HepG2 (cell line): ENCODE measurements at regions not wholly inside any gene's neighbourhood (a gene's known extent, or its start where the extent isn't known, plus 50 kb on each side); places are given as distances from the start of the nearest gene placed in this dataset.

Source experiments
- ATAC-seq: fragments of 200-7000 bp; cut with Tn5 transposase; 3 replicates; pipeline ENCODE4 v1.9.1; 2020; ENCODE audit warnings: mild to moderate bottlenecking, moderate library complexity
- BruUV-seq: library from RNA; stranded (reverse); fragments of 400-500 nt; replicated peaks from 2 replicates; lab custom pipeline; 2021; lab: Mats Ljungman, UMichigan
- CTCF ChIA-PET: fragments of 300-600 bp; formaldehyde crosslinking; extraction: SDS; loops from one replicate; lab custom pipeline; 2021; ENCODE audit warnings: low total read pairs, inconsistent platforms, low intra/inter-chr PET ratio; lab: Yijun Ruan, JAX
- POLR2A ChIA-PET: fragments of 350-600 bp; sonication (Branson Sonifier 250); formaldehyde crosslinking; loops from one replicate; lab custom pipeline; 2020; ENCODE audit warnings: antibody characterized with exemption, inconsistent platforms; lab: Yijun Ruan, JAX
- DNase-seq: peaks from one replicate; pipeline ENCODE4 v3.0.0-alpha.2; 2015; ENCODE audit warnings: low spot score
- FAIRE-seq: peaks from 3 replicates; lab custom pipeline; 2011; peaks lifted over from hg19 to GRCh38; lab: Jason Lieb, UNC
- H2AFZ ChIP-seq: one replicate; pipeline ENCODE4 v1.6.1; 2011; ENCODE audit warnings: low read length, inconsistent platforms
- H3K27ac ChIP-seq: fragments of 300-600 bp; 3 replicates; pipeline ENCODE4 v1.8.0; 2011; ENCODE audit warnings: mixed run types, mild to moderate bottlenecking, mixed read lengths, low read length, inconsistent platforms; ENCODE audit not compliant: insufficient read depth; ENCODE audit errors: extremely low read length
- H3K27me3 ChIP-seq, 2 experiments: fragments of 200-600 bp in 1 of 2; 2 replicates in 1 of 2; 3 replicates in 1 of 2; pipeline versions ENCODE4 v1.6.0 to v1.8.0; 2011; ENCODE audit warnings: low read length in 2 of 2, mild to moderate bottlenecking in 2 of 2, moderate library complexity in 2 of 2, inconsistent platforms in 1 of 2; ENCODE audit not compliant: insufficient read depth in 2 of 2, control insufficient read depth in 1 of 2
- H3K36me3 ChIP-seq, 2 experiments: fragments of 200-600 bp in 1 of 2; replicated peaks in 1 of 2; 2 replicates in 1 of 2; 3 replicates in 1 of 2; pipeline versions ENCODE4 v1.5.1 to v1.8.0; 2011; ENCODE audit warnings: low read length in 2 of 2, inconsistent platforms in 1 of 2; ENCODE audit not compliant: insufficient read depth in 2 of 2, control insufficient read depth in 1 of 2
- H3K4me1 ChIP-seq: 2 replicates; pipeline ENCODE4 v1.5.1; 2012; ENCODE audit warnings: low read length, inconsistent platforms; ENCODE audit not compliant: insufficient read depth
- H3K4me2 ChIP-seq: 2 replicates; pipeline ENCODE4 v1.6.0; 2011; ENCODE audit warnings: low read depth, low read length, inconsistent platforms
- H3K4me3 ChIP-seq, 3 experiments: fragments of 200-600 bp in 1 of 3; sonication (generic), shearing (Covaris generic) in 1 of 3; replicated peaks in 1 of 3; 2 replicates each; pipeline ENCODE4 v1.5.1; 2011 to 2016; ENCODE audit warnings: low read length in 3 of 3, inconsistent platforms in 2 of 3, low read depth in 2 of 3, mild to moderate bottlenecking in 2 of 3, control low read depth in 1 of 3, mixed read lengths in 1 of 3; ENCODE audit not compliant: insufficient read depth in 1 of 3
- H3K79me2 ChIP-seq: one replicate; pipeline ENCODE4 v1.6.1; 2011; ENCODE audit warnings: low read length, inconsistent platforms; ENCODE audit not compliant: insufficient read depth
- H3K9ac ChIP-seq: 2 replicates; pipeline ENCODE4 v1.6.0; 2011; ENCODE audit warnings: mild to moderate bottlenecking, low read depth, low read length, inconsistent platforms; ENCODE audit not compliant: insufficient read depth
- H3K9me3 ChIP-seq: 2 replicates; pipeline ENCODE4 v1.5.1; 2012; ENCODE audit warnings: mild to moderate bottlenecking, low read length
- H4K20me1 ChIP-seq: 2 replicates; pipeline ENCODE4 v1.6.0; 2011; ENCODE audit warnings: inconsistent platforms, mild to moderate bottlenecking, low read length, moderate library complexity; ENCODE audit not compliant: insufficient read depth
- DNMT3B ChIP-seq: conservative IDR thresholded peaks from 2 replicates; pipeline ENCODE4 v1.6.1; 2016; ENCODE audit warnings: missing biosample characterization, control low read depth
- DZIP1 ChIP-seq: sonication (generic); formaldehyde crosslinking; IDR thresholded peaks from 2 replicates; pipeline ENCODE4 v1.5.0; 2020; ENCODE audit warnings: mild to moderate bottlenecking, missing genetic modification reagents
- HNF4A ChIP-seq: sonication (generic); formaldehyde crosslinking; IDR thresholded peaks from 2 replicates; pipeline ENCODE4 v1.4.0; 2020; ENCODE audit warnings: missing genetic modification reagents
- MAF1 ChIP-seq: sonication (generic); formaldehyde crosslinking; IDR thresholded peaks from 2 replicates; pipeline ENCODE4 v1.5.0; 2020; ENCODE audit warnings: missing genetic modification reagents, borderline replicate concordance
- NFYC ChIP-seq: IDR thresholded peaks from 2 replicates; pipeline ENCODE4 v1.6.1; 2016; ENCODE audit warnings: missing genetic modification reagents, missing compliant biosample characterization
- TGIF2 ChIP-seq: IDR thresholded peaks from 2 replicates; pipeline ENCODE4 v1.6.1; 2016; ENCODE audit warnings: control low read depth, missing compliant biosample characterization
- ZNF138 ChIP-seq: sonication (generic); formaldehyde crosslinking; IDR thresholded peaks from 2 replicates; pipeline ENCODE4 v1.5.0; 2020; ENCODE audit warnings: mild to moderate bottlenecking, low read depth, missing genetic modification reagents
- ZNF367 ChIP-seq: sonication (generic); formaldehyde crosslinking; IDR thresholded peaks from 2 replicates; pipeline ENCODE4 v1.4.0; 2020; ENCODE audit warnings: missing genetic modification reagents, borderline replicate concordance
- ZNF839 ChIP-seq: sonication (generic); formaldehyde crosslinking; IDR thresholded peaks from 2 replicates; pipeline ENCODE4 v1.4.0; 2020; ENCODE audit warnings: missing genetic modification reagents, mild to moderate bottlenecking, borderline replicate concordance
- WGBS: methylation state at CpG from one replicate; pipeline ENCODE4 v1.1.6; 2017; ENCODE audit warnings: low lambda C conversion rate; 5-methylcytosine and 5-hydroxymethylcytosine counted together
- in situ Hi-C: cut with HindIII; loops from 2 replicates; pipeline ENCODE4 v1.10.0; 2017; ENCODE audit warnings: low pct_unique_long_range_greater_than_20kb; ENCODE audit not compliant: extremely low pct_ligation_motif_present
- intact Hi-C: fragments of 100-400 bp; cut with micrococcal nuclease; formaldehyde crosslinking; loops from one replicate; pipeline ENCODE4 v1.10.0; 2022; ENCODE audit not compliant: unreplicated experiment

DNA sequence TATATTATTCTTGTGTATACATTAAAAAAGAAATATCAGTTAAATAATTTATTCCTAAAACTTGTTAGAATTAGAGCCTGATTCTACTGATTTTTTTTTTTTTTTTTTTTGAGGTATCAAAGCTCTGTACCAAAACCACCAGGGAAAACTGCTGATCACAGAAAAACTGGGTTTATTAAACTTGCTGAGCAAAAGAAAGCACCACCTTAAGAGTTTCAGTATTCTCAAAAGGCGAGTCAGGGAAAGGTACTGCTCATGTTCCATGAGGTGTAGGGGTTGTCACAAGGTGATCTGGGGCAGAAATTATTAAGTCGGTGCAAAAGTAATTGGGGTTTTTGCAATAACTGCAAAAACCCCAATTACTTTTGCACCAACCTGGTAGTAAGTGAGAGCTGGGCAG, 51.7 kb upstream of the KLF7 start:
- 48% methylated on average over 2 of the region's 2 CpGs for WGBS

More for the DNA sequence above, 51.7 kb upstream of the KLF7 start:
- Histone ChIP-seq H2AFZ (no peak overlapping the region), H3K9ac (no peak overlapping the region), H3K9me3 (no peaks in the 10 kb centered on the region), H4K20me1 (no peaks in the 10 kb centered on the region)
- ATAC-seq (no peak), DNase-seq (no peak)
- no TSS peak for BruUV-seq
- intact Hi-C loops, result no loop called here
- in situ Hi-C loops, result no loop called here
- TF ChIP-seq ZNF138 (CRISPR knock-in tag) (no peak), TGIF2 (CRISPR knock-in tag) (no peak), HNF4A (CRISPR knock-in tag) (no peak), DNMT3B (no peak), DZIP1 (no peak), ZNF367 (CRISPR knock-in tag) (no peak), NFYC (no peak), ZNF839 (CRISPR knock-in tag) (no peak), MAF1 (no peak)
- TF ChIP-seq, all 625 proteins: peak for 0
- ChIA-PET CTCF (no interaction called here), POLR2A (no interaction called here)
- Histone ChIP-seq H3K4me1 (peaks cover 12% of the 10 kb centered on the region), H3K36me3 (no peaks in the 10 kb centered on the region), H3K4me2 (no peak overlapping the region), H3K27me3 (no peaks in the 10 kb centered on the region), H3K79me2 (no peaks in the 10 kb centered on the region), H3K4me3 (no peak overlapping the region), H3K27ac (no peak overlapping the region)
- no peak for FAIRE-seq
